GM04504 (cell line): ENCODE measurements at regions not wholly inside any gene's neighbourhood (a gene's known extent, or its start where the extent isn't known, plus 50 kb on each side); places are given as distances from the start of the nearest gene placed in this dataset.

Experiments used
- DNase-seq: peaks from one replicate; pipeline ENCODE4 v3.0.0-alpha.2; 2012; ENCODE audit warnings: low read depth

GRCh38 chr22:44402196-44403111, 89.7 kb upstream of the SHISAL1 start:
- no peak for DNase-seq

GRCh38 chr22:44401783-44402110, 89.0 kb upstream of the SHISAL1 start:
- DNase-seq: no peak

- DNase-seq: no peak
Observed at GRCh38 chr22:44400763-44401060, 88.0 kb upstream of the SHISAL1 start.

- no peak for DNase-seq
Observed at GRCh38 chr22:44399906-44400762, 87.4 kb upstream of the SHISAL1 start.

GRCh38 chr22:44398856-44399837, 86.4 kb upstream of the SHISAL1 start:
- no peak for DNase-seq

GRCh38 chr22:44396727-44397722, 84.3 kb upstream of the SHISAL1 start:
- no peak for DNase-seq

GRCh38 chr22:44396021-44396726, 83.4 kb upstream of the SHISAL1 start:
- no peak for DNase-seq

GRCh38 chr22:44395118-44396005, 82.6 kb upstream of the SHISAL1 start:
- no peak for DNase-seq

GRCh38 chr22:44394246-44395117, 81.7 kb upstream of the SHISAL1 start:
- DNase-seq: no peak

GRCh38 chr22:44393066-44393465, 80.3 kb upstream of the SHISAL1 start:
- DNase-seq: no peak

- no peak for DNase-seq
Observed at GRCh38 chr22:44392446-44392921, 79.7 kb upstream of the SHISAL1 start.

- DNase-seq: no peak
Observed at GRCh38 chr22:44391481-44392445, 79.0 kb upstream of the SHISAL1 start.

- no peak for DNase-seq
Observed at GRCh38 chr22:44391015-44391414, 78.3 kb upstream of the SHISAL1 start.

- DNase-seq: no peak
Observed at GRCh38 chr22:44390613-44390970, 77.8 kb upstream of the SHISAL1 start.

GRCh38 chr22:44389926-44390612, 77.3 kb upstream of the SHISAL1 start:
- DNase-seq: no peak

GRCh38 chr22:44389181-44389580, 76.4 kb upstream of the SHISAL1 start:
- no peak for DNase-seq
